ENCODE measurements at regions not wholly inside any gene's neighbourhood (a gene's known extent, or its start where the extent isn't known, plus 50 kb on each side); places are given as distances from the start of the nearest gene placed in this dataset.

DNA sequence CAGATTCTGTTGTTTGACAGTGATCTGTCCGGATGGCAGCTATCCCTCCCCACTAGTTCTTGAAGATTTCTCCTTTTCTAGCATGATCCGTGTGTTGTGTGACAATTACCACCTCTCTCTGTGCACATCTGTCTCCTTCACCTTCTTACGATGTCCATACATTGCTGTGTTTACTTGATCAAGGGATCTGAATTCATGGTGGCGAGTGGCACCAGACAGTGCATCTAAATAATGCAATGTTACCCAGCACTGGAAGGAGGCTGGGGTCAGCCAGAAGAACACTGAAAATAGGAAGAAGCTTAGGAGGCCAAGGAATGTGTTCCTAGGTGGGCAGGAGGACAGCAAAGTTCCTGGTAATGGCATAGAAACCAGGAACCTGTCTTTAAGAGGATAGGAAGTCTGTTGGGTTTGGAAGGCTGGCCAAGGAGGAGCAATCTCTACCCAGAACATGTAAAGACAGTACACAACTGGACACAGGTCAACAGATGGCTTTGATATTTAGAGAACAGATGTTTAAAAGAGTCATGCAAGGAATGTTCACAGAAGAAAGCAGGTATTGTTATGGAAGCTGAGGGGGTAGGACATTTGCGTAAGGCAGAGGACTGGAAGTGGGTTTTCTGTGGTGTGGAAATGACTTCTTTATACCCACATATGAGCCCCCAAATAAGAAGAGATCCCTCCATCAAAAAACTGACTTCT lies 126.4 kb downstream of the HRH4 start:
- TF ChIP-seq TAF1 (conservative IDR thresholded peaks at IDR 0.05), result no peak
- no peak for TF ChIP-seq FOXA2 (IDR thresholded peaks at IDR 0.05)
- TF ChIP-seq, protein P1, sequence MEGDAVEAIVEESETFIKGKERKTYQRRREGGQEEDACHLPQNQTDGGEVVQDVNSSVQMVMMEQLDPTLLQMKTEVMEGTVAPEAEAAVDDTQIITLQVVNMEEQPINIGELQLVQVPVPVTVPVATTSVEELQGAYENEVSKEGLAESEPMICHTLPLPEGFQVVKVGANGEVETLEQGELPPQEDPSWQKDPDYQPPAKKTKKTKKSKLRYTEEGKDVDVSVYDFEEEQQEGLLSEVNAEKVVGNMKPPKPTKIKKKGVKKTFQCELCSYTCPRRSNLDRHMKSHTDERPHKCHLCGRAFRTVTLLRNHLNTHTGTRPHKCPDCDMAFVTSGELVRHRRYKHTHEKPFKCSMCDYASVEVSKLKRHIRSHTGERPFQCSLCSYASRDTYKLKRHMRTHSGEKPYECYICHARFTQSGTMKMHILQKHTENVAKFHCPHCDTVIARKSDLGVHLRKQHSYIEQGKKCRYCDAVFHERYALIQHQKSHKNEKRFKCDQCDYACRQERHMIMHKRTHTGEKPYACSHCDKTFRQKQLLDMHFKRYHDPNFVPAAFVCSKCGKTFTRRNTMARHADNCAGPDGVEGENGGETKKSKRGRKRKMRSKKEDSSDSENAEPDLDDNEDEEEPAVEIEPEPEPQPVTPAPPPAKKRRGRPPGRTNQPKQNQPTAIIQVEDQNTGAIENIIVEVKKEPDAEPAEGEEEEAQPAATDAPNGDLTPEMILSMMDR (IDR thresholded peaks at IDR 0.05; ENCODE audit: low read depth, low read length, missing input control), result no peak
- no peak for TF ChIP-seq SP1 (IDR thresholded peaks at IDR 0.05)
- TF ChIP-seq, protein P2, sequence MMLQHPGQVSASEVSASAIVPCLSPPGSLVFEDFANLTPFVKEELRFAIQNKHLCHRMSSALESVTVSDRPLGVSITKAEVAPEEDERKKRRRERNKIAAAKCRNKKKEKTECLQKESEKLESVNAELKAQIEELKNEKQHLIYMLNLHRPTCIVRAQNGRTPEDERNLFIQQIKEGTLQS (IDR thresholded peaks at IDR 0.05), result no peak
- TF ChIP-seq RAD21 (IDR thresholded peaks at IDR 0.05), result no peak
- TF ChIP-seq, protein P3, sequence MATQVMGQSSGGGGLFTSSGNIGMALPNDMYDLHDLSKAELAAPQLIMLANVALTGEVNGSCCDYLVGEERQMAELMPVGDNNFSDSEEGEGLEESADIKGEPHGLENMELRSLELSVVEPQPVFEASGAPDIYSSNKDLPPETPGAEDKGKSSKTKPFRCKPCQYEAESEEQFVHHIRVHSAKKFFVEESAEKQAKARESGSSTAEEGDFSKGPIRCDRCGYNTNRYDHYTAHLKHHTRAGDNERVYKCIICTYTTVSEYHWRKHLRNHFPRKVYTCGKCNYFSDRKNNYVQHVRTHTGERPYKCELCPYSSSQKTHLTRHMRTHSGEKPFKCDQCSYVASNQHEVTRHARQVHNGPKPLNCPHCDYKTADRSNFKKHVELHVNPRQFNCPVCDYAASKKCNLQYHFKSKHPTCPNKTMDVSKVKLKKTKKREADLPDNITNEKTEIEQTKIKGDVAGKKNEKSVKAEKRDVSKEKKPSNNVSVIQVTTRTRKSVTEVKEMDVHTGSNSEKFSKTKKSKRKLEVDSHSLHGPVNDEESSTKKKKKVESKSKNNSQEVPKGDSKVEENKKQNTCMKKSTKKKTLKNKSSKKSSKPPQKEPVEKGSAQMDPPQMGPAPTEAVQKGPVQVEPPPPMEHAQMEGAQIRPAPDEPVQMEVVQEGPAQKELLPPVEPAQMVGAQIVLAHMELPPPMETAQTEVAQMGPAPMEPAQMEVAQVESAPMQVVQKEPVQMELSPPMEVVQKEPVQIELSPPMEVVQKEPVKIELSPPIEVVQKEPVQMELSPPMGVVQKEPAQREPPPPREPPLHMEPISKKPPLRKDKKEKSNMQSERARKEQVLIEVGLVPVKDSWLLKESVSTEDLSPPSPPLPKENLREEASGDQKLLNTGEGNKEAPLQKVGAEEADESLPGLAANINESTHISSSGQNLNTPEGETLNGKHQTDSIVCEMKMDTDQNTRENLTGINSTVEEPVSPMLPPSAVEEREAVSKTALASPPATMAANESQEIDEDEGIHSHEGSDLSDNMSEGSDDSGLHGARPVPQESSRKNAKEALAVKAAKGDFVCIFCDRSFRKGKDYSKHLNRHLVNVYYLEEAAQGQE (IDR thresholded peaks at IDR 0.05), result no peak
- no peak for TF ChIP-seq RXRA (IDR thresholded peaks at IDR 0.05)
- no peak for TF ChIP-seq GABPA (IDR thresholded peaks at IDR 0.05 in 1 of 2, conservative IDR thresholded peaks at IDR 0.05 in 1 of 2)
- no peak for TF ChIP-seq HNF4G (IDR thresholded peaks at IDR 0.05)

Measured in liver (tissue), 3 donors.